PC-9 (cell line): ENCODE measurements at regions not wholly inside any gene's neighbourhood (a gene's known extent, or its start where the extent isn't known, plus 50 kb on each side); places are given as distances from the start of the nearest gene placed in this dataset.

Experiments used
- CTCF ChIP-seq: fragments of 200-600 bp; sonication (generic); conservative IDR thresholded peaks from 2 replicates; pipeline ENCODE4 v1.6.1; 2017; ENCODE audit warnings: mixed run types, antibody characterized with exemption, mild to moderate bottlenecking, moderate library complexity
- EZH2 ChIP-seq: fragments of 200-600 bp; sonication (generic); IDR thresholded peaks from 2 replicates; pipeline ENCODE4 v1.8.0; 2017; ENCODE audit warnings: antibody characterized with exemption, low read depth

GRCh38 chr19:30743011-30743410, 370.8 kb downstream of the ZNF536 start:
- no peak for TF ChIP-seq CTCF
- TF ChIP-seq EZH2 = no peak
